HEK293 (cell line): ENCODE measurements at regions not wholly inside any gene's neighbourhood (a gene's known extent, or its start where the extent isn't known, plus 50 kb on each side); places are given as distances from the start of the nearest gene placed in this dataset.

Source experiments
- CTCF ChIA-PET: fragments of 350-600 bp; formaldehyde crosslinking; extraction: SDS; loops from one replicate; lab custom pipeline; 2021; ENCODE audit warnings: antibody characterized with exemption; lab: Yijun Ruan, JAX
- POLR2A ChIA-PET: fragments of 300-600 bp; formaldehyde crosslinking; extraction: SDS; loops from one replicate; lab custom pipeline; 2020; ENCODE audit warnings: antibody characterized with exemption, inconsistent platforms; lab: Yijun Ruan, JAX
- H3K27ac ChIP-seq: fragments of 200-500 bp; sonication (Bioruptor generic); 2 replicates; pipeline ENCODE4 v1.5.1; 2014; ENCODE audit warnings: low read depth, low read length, control low read depth, inconsistent platforms; ENCODE audit errors: extremely low read depth
- H3K36me3 ChIP-seq, 2 experiments: fragments of 200-500 bp in 1 of 2; sonication (Bioruptor generic) in 1 of 2; 1 replicate in 1 of 2; 2 replicates in 1 of 2; pipeline ENCODE4 v1.5.1; 2014 to 2017; ENCODE audit warnings: inconsistent platforms in 2 of 2, low read length in 2 of 2; ENCODE audit not compliant: control insufficient read depth in 2 of 2, insufficient read depth in 1 of 2
- H3K4me1 ChIP-seq: fragments of 200-500 bp; sonication (Bioruptor generic); 2 replicates; pipeline ENCODE4 v1.5.1; 2014; ENCODE audit warnings: mild to moderate bottlenecking, low read length, inconsistent platforms; ENCODE audit not compliant: control insufficient read depth, insufficient read depth
- H3K4me3 ChIP-seq: 2 replicates; pipeline ENCODE4 v1.5.1; 2011; ENCODE audit warnings: low read depth, mild to moderate bottlenecking, control low read depth, low read length, moderate library complexity
- H3K9me3 ChIP-seq: fragments of 200-500 bp; sonication (Bioruptor generic); 2 replicates; pipeline ENCODE4 v1.5.1; 2014; ENCODE audit warnings: low read depth, low read length, inconsistent platforms; ENCODE audit not compliant: control insufficient read depth, insufficient read depth
- BCL6B ChIP-seq: fragments of 450-650 bp; formaldehyde crosslinking; IDR thresholded peaks from 2 replicates; pipeline ENCODE4 v1.5.1; 2017; ENCODE audit warnings: missing biosample characterization, missing genetic modification characterization
- GLI4 ChIP-seq: fragments of 450-650 bp; formaldehyde crosslinking; IDR thresholded peaks from 2 replicates; pipeline ENCODE4 v1.5.1; 2016; ENCODE audit warnings: missing biosample characterization, missing genetic modification characterization
- HIC1 ChIP-seq: fragments of 450-650 bp; formaldehyde crosslinking; IDR thresholded peaks from 2 replicates; pipeline ENCODE4 v1.5.1; 2016; ENCODE audit warnings: missing biosample characterization, missing genetic modification characterization
- SALL2 ChIP-seq: fragments of 450-650 bp; formaldehyde crosslinking; IDR thresholded peaks from 2 replicates; pipeline ENCODE4 v1.5.0; 2017; ENCODE audit warnings: missing biosample characterization, mild to moderate bottlenecking, missing genetic modification characterization, borderline replicate concordance
- WT1 ChIP-seq: fragments of 450-650 bp; formaldehyde crosslinking; IDR thresholded peaks from 2 replicates; pipeline ENCODE4 v1.5.1; 2016; ENCODE audit warnings: missing biosample characterization, missing genetic modification characterization
- YY1 ChIP-seq: fragments of 450-650 bp; formaldehyde crosslinking; IDR thresholded peaks from 2 replicates; pipeline ENCODE4 v1.5.1; 2018; ENCODE audit warnings: missing biosample characterization, missing genetic modification characterization
- ZBTB7A ChIP-seq: fragments of 450-650 bp; formaldehyde crosslinking; IDR thresholded peaks from 2 replicates; pipeline ENCODE4 v1.5.1; 2016; ENCODE audit warnings: low read depth, missing biosample characterization, missing genetic modification characterization
- ZNF140 ChIP-seq: fragments of 450-650 bp; formaldehyde crosslinking; IDR thresholded peaks from 2 replicates; pipeline ENCODE4 v1.5.1; 2016; ENCODE audit warnings: missing biosample characterization, missing genetic modification characterization
- ZNF202 ChIP-seq: fragments of 450-650 bp; formaldehyde crosslinking; IDR thresholded peaks from 2 replicates; pipeline ENCODE4 v1.5.1; 2016; ENCODE audit warnings: missing biosample characterization, missing genetic modification characterization, borderline replicate concordance
- ZNF292 ChIP-seq: fragments of 450-650 bp; formaldehyde crosslinking; IDR thresholded peaks from 2 replicates; pipeline ENCODE4 v1.5.1; 2016; ENCODE audit warnings: low read depth, missing biosample characterization, missing genetic modification characterization, borderline replicate concordance
- ZNF518A ChIP-seq: fragments of 450-650 bp; formaldehyde crosslinking; conservative IDR thresholded peaks from 2 replicates; pipeline ENCODE4 v1.5.1; 2016; ENCODE audit warnings: low read depth, missing biosample characterization, missing genetic modification characterization
- ZNF549 ChIP-seq: fragments of 450-650 bp; IDR thresholded peaks from 2 replicates; pipeline ENCODE4 v1.5.1; 2018; ENCODE audit warnings: missing biosample characterization, missing genetic modification characterization, mild to moderate bottlenecking, inconsistent platforms, moderate library complexity
- ZNF629 ChIP-seq: fragments of 450-650 bp; formaldehyde crosslinking; IDR thresholded peaks from 2 replicates; pipeline ENCODE4 v1.5.1; 2017; ENCODE audit warnings: missing biosample characterization, missing genetic modification characterization
- ZNF658 ChIP-seq: fragments of 450-650 bp; formaldehyde crosslinking; IDR thresholded peaks from 2 replicates; pipeline ENCODE4; 2016; ENCODE audit warnings: missing biosample characterization, missing genetic modification characterization
- ZNF670 ChIP-seq: fragments of 450-650 bp; formaldehyde crosslinking; IDR thresholded peaks from 2 replicates; pipeline ENCODE4 v1.5.1; 2016; ENCODE audit warnings: missing biosample characterization, missing genetic modification characterization, low read depth
- TF ChIP-seq, protein P1 (sequence below): fragments of 450-650 bp; formaldehyde crosslinking; IDR thresholded peaks from 2 replicates; pipeline ENCODE4 v1.5.1; 2016; ENCODE audit warnings: missing biosample characterization, missing genetic modification characterization
- TF ChIP-seq, protein P2 (sequence below): fragments of 450-650 bp; formaldehyde crosslinking; IDR thresholded peaks from 2 replicates; pipeline ENCODE4 v1.5.1; 2017; ENCODE audit warnings: missing biosample characterization, mild to moderate bottlenecking, missing genetic modification characterization, moderate library complexity
- TF ChIP-seq, protein P3 (sequence below): fragments of 450-650 bp; IDR thresholded peaks from 2 replicates; pipeline ENCODE4 v1.5.1; 2018; ENCODE audit warnings: missing biosample characterization, mild to moderate bottlenecking, missing genetic modification characterization

DNA sequence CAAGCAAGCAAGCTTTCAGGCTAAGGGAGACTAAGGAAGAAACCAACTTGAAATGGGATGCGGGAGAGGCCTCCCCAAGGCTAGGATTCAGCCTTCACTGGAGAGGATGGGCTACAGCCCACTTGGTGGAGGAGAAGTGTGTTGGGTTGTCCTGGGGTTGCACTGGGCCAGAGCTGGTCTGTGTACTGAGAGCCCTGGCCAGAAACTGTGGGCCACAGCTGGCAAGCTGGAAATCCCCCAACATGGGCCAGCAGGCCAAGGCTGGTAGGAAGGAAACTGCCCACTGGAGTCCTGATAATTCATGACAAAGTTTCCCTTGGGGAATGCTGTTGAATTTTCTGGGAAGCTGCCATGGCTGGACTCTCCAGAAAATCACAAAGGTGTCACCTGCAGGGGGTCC lies 188.0 kb upstream of the S100G start (continued):
- TF ChIP-seq, protein P1, sequence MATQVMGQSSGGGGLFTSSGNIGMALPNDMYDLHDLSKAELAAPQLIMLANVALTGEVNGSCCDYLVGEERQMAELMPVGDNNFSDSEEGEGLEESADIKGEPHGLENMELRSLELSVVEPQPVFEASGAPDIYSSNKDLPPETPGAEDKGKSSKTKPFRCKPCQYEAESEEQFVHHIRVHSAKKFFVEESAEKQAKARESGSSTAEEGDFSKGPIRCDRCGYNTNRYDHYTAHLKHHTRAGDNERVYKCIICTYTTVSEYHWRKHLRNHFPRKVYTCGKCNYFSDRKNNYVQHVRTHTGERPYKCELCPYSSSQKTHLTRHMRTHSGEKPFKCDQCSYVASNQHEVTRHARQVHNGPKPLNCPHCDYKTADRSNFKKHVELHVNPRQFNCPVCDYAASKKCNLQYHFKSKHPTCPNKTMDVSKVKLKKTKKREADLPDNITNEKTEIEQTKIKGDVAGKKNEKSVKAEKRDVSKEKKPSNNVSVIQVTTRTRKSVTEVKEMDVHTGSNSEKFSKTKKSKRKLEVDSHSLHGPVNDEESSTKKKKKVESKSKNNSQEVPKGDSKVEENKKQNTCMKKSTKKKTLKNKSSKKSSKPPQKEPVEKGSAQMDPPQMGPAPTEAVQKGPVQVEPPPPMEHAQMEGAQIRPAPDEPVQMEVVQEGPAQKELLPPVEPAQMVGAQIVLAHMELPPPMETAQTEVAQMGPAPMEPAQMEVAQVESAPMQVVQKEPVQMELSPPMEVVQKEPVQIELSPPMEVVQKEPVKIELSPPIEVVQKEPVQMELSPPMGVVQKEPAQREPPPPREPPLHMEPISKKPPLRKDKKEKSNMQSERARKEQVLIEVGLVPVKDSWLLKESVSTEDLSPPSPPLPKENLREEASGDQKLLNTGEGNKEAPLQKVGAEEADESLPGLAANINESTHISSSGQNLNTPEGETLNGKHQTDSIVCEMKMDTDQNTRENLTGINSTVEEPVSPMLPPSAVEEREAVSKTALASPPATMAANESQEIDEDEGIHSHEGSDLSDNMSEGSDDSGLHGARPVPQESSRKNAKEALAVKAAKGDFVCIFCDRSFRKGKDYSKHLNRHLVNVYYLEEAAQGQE: no peak
- no peak for TF ChIP-seq GLI4 (tag by site-specific recombination)
- TF ChIP-seq ZNF629 (tag by site-specific recombination): no peak
- no peak for TF ChIP-seq ZNF658 (tag by site-specific recombination)
- TF ChIP-seq ZNF292: no peak
- no peak for TF ChIP-seq ZNF549 (tag by site-specific recombination)
- TF ChIP-seq SALL2 (tag by site-specific recombination): no peak
- no peak for TF ChIP-seq ZNF670 (tag by site-specific recombination)
- no peak for TF ChIP-seq ZNF140 (tag by site-specific recombination)
- TF ChIP-seq YY1 (tag by site-specific recombination): no peak

- no peak overlapping the region for H3K4me3 ChIP-seq
- no peaks in the 10 kb centered on the region for H3K9me3 ChIP-seq
- no peak overlapping the region for H3K27ac ChIP-seq
- TF ChIP-seq, protein P2, sequence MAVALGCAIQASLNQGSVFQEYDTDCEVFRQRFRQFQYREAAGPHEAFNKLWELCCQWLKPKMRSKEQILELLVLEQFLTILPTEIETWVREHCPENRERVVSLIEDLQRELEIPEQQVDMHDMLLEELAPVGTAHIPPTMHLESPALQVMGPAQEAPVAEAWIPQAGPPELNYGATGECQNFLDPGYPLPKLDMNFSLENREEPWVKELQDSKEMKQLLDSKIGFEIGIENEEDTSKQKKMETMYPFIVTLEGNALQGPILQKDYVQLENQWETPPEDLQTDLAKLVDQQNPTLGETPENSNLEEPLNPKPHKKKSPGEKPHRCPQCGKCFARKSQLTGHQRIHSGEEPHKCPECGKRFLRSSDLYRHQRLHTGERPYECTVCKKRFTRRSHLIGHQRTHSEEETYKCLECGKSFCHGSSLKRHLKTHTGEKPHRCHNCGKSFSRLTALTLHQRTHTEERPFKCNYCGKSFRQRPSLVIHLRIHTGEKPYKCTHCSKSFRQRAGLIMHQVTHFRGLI (tag by site-specific recombination): no peak
- TF ChIP-seq HIC1: no peak
- TF ChIP-seq, protein P3, sequence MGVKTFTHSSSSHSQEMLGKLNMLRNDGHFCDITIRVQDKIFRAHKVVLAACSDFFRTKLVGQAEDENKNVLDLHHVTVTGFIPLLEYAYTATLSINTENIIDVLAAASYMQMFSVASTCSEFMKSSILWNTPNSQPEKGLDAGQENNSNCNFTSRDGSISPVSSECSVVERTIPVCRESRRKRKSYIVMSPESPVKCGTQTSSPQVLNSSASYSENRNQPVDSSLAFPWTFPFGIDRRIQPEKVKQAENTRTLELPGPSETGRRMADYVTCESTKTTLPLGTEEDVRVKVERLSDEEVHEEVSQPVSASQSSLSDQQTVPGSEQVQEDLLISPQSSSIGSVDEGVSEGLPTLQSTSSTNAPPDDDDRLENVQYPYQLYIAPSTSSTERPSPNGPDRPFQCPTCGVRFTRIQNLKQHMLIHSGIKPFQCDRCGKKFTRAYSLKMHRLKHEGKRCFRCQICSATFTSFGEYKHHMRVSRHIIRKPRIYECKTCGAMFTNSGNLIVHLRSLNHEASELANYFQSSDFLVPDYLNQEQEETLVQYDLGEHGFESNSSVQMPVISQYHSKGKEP (tag by site-specific recombination): no peak
- no peaks in the 10 kb centered on the region for H3K4me1 ChIP-seq
- CTCF ChIA-PET: interaction anchor here (2.2 kb wide), 1 partner anchor 17 kb away, joined by 6 read pairs; no protein-coding TSS in a partner anchor
- POLR2A ChIA-PET: no interaction called here
- H3K36me3 ChIP-seq: no peaks in the 10 kb centered on the region
Measured at GRCh38 chrX:16462912-16463311, 187.0 kb upstream of the S100G start.

- H3K27ac ChIP-seq: no peak overlapping the region
- H3K36me3 ChIP-seq: no peaks in the 10 kb centered on the region
- H3K4me1 ChIP-seq: no peaks in the 10 kb centered on the region
- POLR2A ChIA-PET: no interaction called here
- H3K9me3 ChIP-seq: no peaks in the 10 kb centered on the region
- no peak overlapping the region for H3K4me3 ChIP-seq
- CTCF ChIA-PET: interaction anchor here (0.8 kb wide), 1 partner anchor 28 kb away, joined by 4 read pairs; no protein-coding TSS in a partner anchor
- no peak for TF ChIP-seq ZBTB7A (tag by site-specific recombination)
- TF ChIP-seq SALL2 (tag by site-specific recombination): no peak
- TF ChIP-seq ZNF518A (tag by site-specific recombination): no peak
- TF ChIP-seq ZNF202 (tag by site-specific recombination): no peak
- TF ChIP-seq WT1 (tag by site-specific recombination): no peak
- TF ChIP-seq BCL6B (tag by site-specific recombination): no peak
Measured at GRCh38 chrX:16464369-16464768, 185.6 kb upstream of the S100G start.
